Chondrocyte (in vitro differentiated cells): ENCODE measurements at regions not wholly inside any gene's neighbourhood (a gene's known extent, or its start where the extent isn't known, plus 50 kb on each side); places are given as distances from the start of the nearest gene placed in this dataset.
"Not testable (repeated sequence)": the region's sequence is repeated elsewhere in the genome, so short reads cannot be mapped to it uniquely, and the experiment has no call there.

Experiments
- DNase-seq: peaks from one replicate; pipeline ENCODE4 v3.0.0; 2021; ENCODE audit warnings: mixed read lengths, low spot score
- H3K27ac Mint-ChIP-seq: one replicate; pipeline ENCODE4 v1.8.0; 2021; ENCODE audit warnings: mild to moderate bottlenecking, moderate library complexity, mixed read lengths; ENCODE audit not compliant: unreplicated experiment
- H3K27me3 Mint-ChIP-seq: 2 replicates; pipeline ENCODE4 v1.8.0; 2021; ENCODE audit warnings: low read depth, mixed read lengths
- H3K36me3 Mint-ChIP-seq: 2 replicates; pipeline ENCODE4 v1.8.0; 2021; ENCODE audit warnings: low read depth, mixed read lengths
- H3K4me1 Mint-ChIP-seq: 2 replicates; pipeline ENCODE4 v1.8.0; 2021; ENCODE audit warnings: low read depth, mild to moderate bottlenecking, mixed read lengths
- H3K4me3 Mint-ChIP-seq: one replicate; pipeline ENCODE4 v1.8.0; 2021; ENCODE audit warnings: mild to moderate bottlenecking, moderate library complexity, mixed read lengths; ENCODE audit not compliant: unreplicated experiment
- H3K9me3 Mint-ChIP-seq: 2 replicates; pipeline ENCODE4 v1.8.0; 2021; ENCODE audit warnings: low read depth, mixed read lengths
- CTCF ChIP-seq: fragments of 200-600 bp; sonication (generic); IDR thresholded peaks from 2 replicates; pipeline ENCODE4 v1.5.0; 2021; ENCODE audit warnings: antibody characterized with exemption, mild to moderate bottlenecking, moderate library complexity

GRCh38 chr6:134391205-134391604 is 73.3 kb upstream of the SGK1 start:
- no peak for DNase-seq
- Mint-ChIP-seq H3K27ac (no peak overlapping the region), H3K27me3 (no peaks in the 10 kb centered on the region), H3K9me3 (no peaks in the 10 kb centered on the region), H3K4me3 (no peak overlapping the region), H3K4me1 (no peaks in the 10 kb centered on the region), H3K36me3 (no peaks in the 10 kb centered on the region)
- no peak for TF ChIP-seq CTCF

GRCh38 chr6:134389658-134390057 is 71.7 kb upstream of the SGK1 start:
- Mint-ChIP-seq H3K27me3 (no peaks in the 10 kb centered on the region), H3K9me3 (no peaks in the 10 kb centered on the region), H3K36me3 (no peaks in the 10 kb centered on the region), H3K4me3 (no peak overlapping the region), H3K27ac (no peak overlapping the region), H3K4me1 (no peaks in the 10 kb centered on the region)
- DNase-seq, result no peak
- TF ChIP-seq CTCF, result no peak

GRCh38 chr6:134389129-134389528 is 71.2 kb upstream of the SGK1 start:
- Mint-ChIP-seq H3K4me1 (no peaks in the 10 kb centered on the region), H3K4me3 (no peak overlapping the region), H3K27ac (no peak overlapping the region), H3K9me3 (no peaks in the 10 kb centered on the region), H3K27me3 (no peaks in the 10 kb centered on the region), H3K36me3 (no peaks in the 10 kb centered on the region)
- TF ChIP-seq CTCF, result no peak
- no peak for DNase-seq

GRCh38 chr6:134386482-134386881 is 68.6 kb upstream of the SGK1 start:
- H3K9me3 Mint-ChIP-seq, H3K4me1 Mint-ChIP-seq, DNase-seq, H3K27ac Mint-ChIP-seq, H3K4me3 Mint-ChIP-seq, H3K27me3 Mint-ChIP-seq, H3K36me3 Mint-ChIP-seq: not testable (repeated sequence)

- Mint-ChIP-seq H3K27me3 (no peaks in the 10 kb centered on the region), H3K4me1 (peaks cover 4% of the 10 kb centered on the region), H3K36me3 (no peaks in the 10 kb centered on the region), H3K27ac (no peak overlapping the region), H3K4me3 (no peak overlapping the region), H3K9me3 (no peaks in the 10 kb centered on the region)
- no peak for DNase-seq
- TF ChIP-seq CTCF, result no peak
Measured at GRCh38 chr6:134381959-134382358, 64.0 kb upstream of the SGK1 start.

GRCh38 chr6:134379599-134379998 is 61.7 kb upstream of the SGK1 start:
- TF ChIP-seq CTCF, result no peak
- H3K27ac Mint-ChIP-seq, result no peak overlapping the region
- peaks cover 15% of the 10 kb centered on the region for H3K4me1 Mint-ChIP-seq
- no peak overlapping the region for H3K4me3 Mint-ChIP-seq
- H3K36me3 Mint-ChIP-seq, result no peaks in the 10 kb centered on the region
- no peak for DNase-seq
- H3K27me3 Mint-ChIP-seq, result no peaks in the 10 kb centered on the region
- H3K9me3 Mint-ChIP-seq, result no peaks in the 10 kb centered on the region
